Common myeloid progenitor, CD34-positive (primary cell): ENCODE measurements at regions not wholly inside any gene's neighbourhood (a gene's known extent, or its start where the extent isn't known, plus 50 kb on each side); places are given as distances from the start of the nearest gene placed in this dataset.

ENCODE experiments used
- CTCF ChIA-PET: fragments of 350-600 bp; sonication (Branson Sonifier 250); formaldehyde crosslinking; loops from one replicate; lab custom pipeline; 2021; ENCODE audit warnings: antibody characterized with exemption; lab: Charles Lee
- POLR2A ChIA-PET: fragments of 350-600 bp; sonication (Branson Sonifier 250); formaldehyde crosslinking; loops from one replicate; lab custom pipeline; 2021; ENCODE audit warnings: antibody characterized with exemption; lab: Charles Lee
- DNase-seq, 3 donors: peaks; one replicate each; pipeline versions ENCODE4 v3.0.0 to v3.0.0-alpha.2; 2013
- H3K27ac ChIP-seq, 2 experiments: 1 replicate in 1 of 2; 2 replicates in 1 of 2; pipeline ENCODE4 v1.7.0; 2013; ENCODE audit warnings: inconsistent platforms in 2 of 2, low read length in 2 of 2, mild to moderate bottlenecking in 2 of 2, low read depth in 1 of 2, moderate library complexity in 1 of 2; ENCODE audit not compliant: severe bottlenecking in 2 of 2, insufficient read depth in 1 of 2, poor library complexity in 1 of 2
- H3K27me3 ChIP-seq, 5 experiments: replicated peaks in 2 of 5; 1 replicate in 3 of 5; 2 replicates in 2 of 5; pipeline versions ENCODE4 v1.6.1 to v1.7.0; 2013; ENCODE audit warnings: low read length in 4 of 5, mild to moderate bottlenecking in 2 of 5, moderate library complexity in 2 of 5, inconsistent platforms in 1 of 5; ENCODE audit not compliant: insufficient read depth in 5 of 5, control insufficient read depth in 4 of 5
- H3K36me3 ChIP-seq, 4 experiments: 1 replicate in 2 of 4; 2 replicates in 2 of 4; pipeline versions ENCODE4 v1.6.1 to v1.7.0; 2013; ENCODE audit warnings: low read length in 3 of 4, control low read depth in 1 of 4, mild to moderate bottlenecking in 1 of 4; ENCODE audit not compliant: control insufficient read depth in 4 of 4, insufficient read depth in 4 of 4
- H3K4me1 ChIP-seq, 4 experiments: 1 replicate in 3 of 4; 2 replicates in 1 of 4; pipeline versions ENCODE4 v1.6.1 to v1.7.1; 2013; ENCODE audit warnings: low read length in 3 of 4, mild to moderate bottlenecking in 3 of 4, control low read depth in 1 of 4, inconsistent platforms in 1 of 4, moderate library complexity in 1 of 4; ENCODE audit not compliant: control insufficient read depth in 4 of 4, insufficient read depth in 4 of 4; ENCODE audit errors: control extremely low read depth in 1 of 4
- H3K4me3 ChIP-seq, 7 experiments: 1 replicate in 4 of 7; 2 replicates in 3 of 7; pipeline versions ENCODE4 v1.5.1 to v1.7.0; 2013; ENCODE audit warnings: mild to moderate bottlenecking in 7 of 7, low read length in 6 of 7, moderate library complexity in 6 of 7, inconsistent platforms in 2 of 7, low read depth in 2 of 7, control low read depth in 1 of 7; ENCODE audit not compliant: insufficient read depth in 4 of 7, control insufficient read depth in 1 of 7; ENCODE audit errors: extremely low read depth in 1 of 7
- H3K9me3 ChIP-seq, 5 experiments: 1 replicate in 4 of 5; 2 replicates in 1 of 5; pipeline versions ENCODE4 v1.6.1 to v1.7.1; 2013; ENCODE audit warnings: low read length in 4 of 5, mild to moderate bottlenecking in 2 of 5, inconsistent platforms in 1 of 5, low read depth in 1 of 5, moderate library complexity in 1 of 5; ENCODE audit not compliant: control insufficient read depth in 4 of 5, insufficient read depth in 2 of 5; ENCODE audit errors: control extremely low read depth in 1 of 5
- WGBS: methylation state at CpG from one replicate; pipeline ENCODE4 v1.1.5; 2013; ENCODE audit not compliant: insufficient coverage; 5-methylcytosine and 5-hydroxymethylcytosine counted together

DNA sequence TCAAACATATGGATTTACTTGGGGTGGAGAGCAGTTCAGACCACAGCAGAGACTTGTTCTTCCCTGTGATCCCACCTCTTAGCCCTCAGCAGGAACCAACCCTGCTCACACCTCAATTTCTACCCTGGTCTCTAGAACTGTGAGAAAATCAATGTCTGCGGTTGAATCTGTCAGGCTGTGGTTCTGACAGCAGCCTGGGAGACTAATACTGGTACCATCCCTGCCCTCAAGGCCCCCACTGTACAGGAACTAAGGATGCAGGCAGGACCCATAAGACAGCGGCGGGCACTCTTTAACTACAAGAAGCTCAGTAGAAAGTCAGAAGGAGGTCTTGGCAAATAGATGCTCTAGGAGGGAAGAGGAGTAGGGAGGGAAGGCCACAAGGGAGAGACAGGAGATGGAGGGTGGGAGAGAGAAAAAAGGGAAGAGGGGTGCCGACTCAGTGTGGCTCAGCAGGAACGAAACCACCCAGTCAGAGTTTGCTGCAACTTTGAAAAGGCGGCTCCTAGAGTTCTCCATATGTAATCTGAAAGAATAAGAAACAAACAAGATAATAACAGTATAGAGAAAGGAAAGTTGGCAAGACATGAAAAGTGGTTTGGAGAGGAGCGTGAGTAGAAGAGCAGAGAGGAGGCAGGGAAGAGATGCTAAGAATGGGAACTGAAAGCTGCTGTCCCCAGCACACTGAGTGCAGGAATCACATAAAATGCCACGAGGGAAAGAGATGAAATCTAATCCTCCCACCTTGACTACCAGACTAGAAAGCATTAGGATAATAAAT is 323.9 kb upstream of the ID2 start:
- H3K4me1 ChIP-seq, result no peaks in the 10 kb centered on the region
- ChIA-PET CTCF (no interaction called here), POLR2A (interaction anchor here (0.7 kb wide), 1 partner anchor 324 kb away, joined by 3 read pairs; the partner anchor contains the start of gene ID2)

DNA sequence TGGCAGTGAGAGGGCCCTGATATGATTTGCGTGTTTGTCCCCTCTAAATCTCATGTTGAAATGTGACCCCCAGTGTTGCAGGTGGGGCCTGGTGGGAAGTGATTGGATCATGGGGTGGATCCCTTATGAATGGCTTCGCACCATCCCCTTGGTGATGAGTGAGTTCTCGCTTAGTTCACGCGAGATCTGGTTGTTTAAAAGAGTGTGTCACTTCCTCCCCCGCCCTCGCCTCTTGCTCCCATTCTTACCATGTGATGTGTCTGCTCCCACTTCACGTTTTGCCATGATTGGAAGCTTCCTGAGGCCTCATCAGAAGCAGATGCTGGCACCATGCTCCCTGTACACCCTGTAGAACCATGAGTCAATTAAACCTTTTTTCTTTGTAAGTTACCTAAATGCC is 319.9 kb upstream of the ID2 start:
- peaks cover 0 to 5% (median 0%) of the 10 kb centered on the region in 4 experiments for H3K4me1 ChIP-seq
- H3K36me3 ChIP-seq, result no peaks in the 10 kb centered on the region
- 91% methylated on average over 8 of the region's 8 CpGs for WGBS
- no peak for DNase-seq
- CTCF ChIA-PET, result no interaction called here
- H3K4me3 ChIP-seq, result no peak overlapping the region
- no peaks in the 10 kb centered on the region for H3K27me3 ChIP-seq
- H3K27ac ChIP-seq, result no peak overlapping the region
- POLR2A ChIA-PET, result no interaction called here
- peaks cover 0 to under 1% (median 0%) of the 10 kb centered on the region in 5 experiments for H3K9me3 ChIP-seq

More for the DNA sequence above, 323.9 kb upstream of the ID2 start:
- no peak for DNase-seq
- H3K9me3 ChIP-seq, result peaks cover 0 to 2% (median 0%) of the 10 kb centered on the region in 5 experiments
- H3K4me3 ChIP-seq, result no peak overlapping the region
- 87% methylated on average over 5 of the region's 8 CpGs for WGBS
- H3K36me3 ChIP-seq, result no peaks in the 10 kb centered on the region
- no peaks in the 10 kb centered on the region for H3K27me3 ChIP-seq
- no peak overlapping the region for H3K27ac ChIP-seq

GRCh38 chr2:8363161-8363560 is 318.7 kb upstream of the ID2 start:
- ChIA-PET CTCF (no interaction called here), POLR2A (no interaction called here)
- Histone ChIP-seq H3K4me3 (no peak overlapping the region), H3K27me3 (no peaks in the 10 kb centered on the region), H3K27ac (no peak overlapping the region), H3K9me3 (no peaks in the 10 kb centered on the region), H3K36me3 (no peaks in the 10 kb centered on the region), H3K4me1 (peaks cover 0 to 5% (median 0%) of the 10 kb centered on the region in 4 experiments)
- DNase-seq, result no peak
- 94% methylated on average over 5 of the region's 6 CpGs for WGBS

- no CpG with 5 or more reads among the region's 1 CpG for WGBS
- Histone ChIP-seq H3K27ac (no peak overlapping the region), H3K27me3 (no peaks in the 10 kb centered on the region), H3K4me1 (peaks cover 0 to 5% (median 0%) of the 10 kb centered on the region in 4 experiments), H3K9me3 (no peaks in the 10 kb centered on the region), H3K36me3 (no peaks in the 10 kb centered on the region), H3K4me3 (no peak overlapping the region)
- ChIA-PET POLR2A (interaction anchor here (0.7 kb wide), 1 partner anchor 18 kb away, joined by 5 read pairs; no protein-coding TSS in a partner anchor), CTCF (no interaction called here)
- DNase-seq, result no peak
Observed at GRCh38 chr2:8364668-8365067, 317.2 kb upstream of the ID2 start.

GRCh38 chr2:8365331-8365910 is 316.4 kb upstream of the ID2 start:
- WGBS, result 98% methylated on average over 15 of the region's 16 CpGs
- no peak for DNase-seq
- no peaks in the 10 kb centered on the region for H3K36me3 ChIP-seq
- H3K4me1 ChIP-seq, result peaks cover 0 to 11% (median 2%) of the 10 kb centered on the region in 4 experiments
- H3K27me3 ChIP-seq, result no peaks in the 10 kb centered on the region
- no peak overlapping the region for H3K27ac ChIP-seq
- ChIA-PET POLR2A (no interaction called here), CTCF (interaction anchor here (0.7 kb wide), 1 partner anchor 230 kb away, joined by 3 read pairs; no protein-coding TSS in a partner anchor)
- H3K4me3 ChIP-seq, result no peak overlapping the region
- H3K9me3 ChIP-seq, result no peaks in the 10 kb centered on the region

GRCh38 chr2:8367833-8368232 is 314.0 kb upstream of the ID2 start:
- Histone ChIP-seq H3K4me3 (no peak overlapping the region), H3K27ac (no peak overlapping the region), H3K36me3 (no peaks in the 10 kb centered on the region), H3K4me1 (peaks cover 0 to 16% (median 4%) of the 10 kb centered on the region in 4 experiments), H3K27me3 (no peaks in the 10 kb centered on the region), H3K9me3 (peaks cover 0 to 2% (median 0%) of the 10 kb centered on the region in 5 experiments)
- ChIA-PET POLR2A (no interaction called here), CTCF (no interaction called here)
- no peak for DNase-seq
- 96% methylated on average over 3 of the region's 3 CpGs for WGBS

GRCh38 chr2:8368463-8368862 is 313.4 kb upstream of the ID2 start:
- Histone ChIP-seq H3K27ac (no peak overlapping the region), H3K4me3 (no peak overlapping the region), H3K4me1 (peaks cover 0 to 14% (median 4%) of the 10 kb centered on the region in 4 experiments), H3K27me3 (no peaks in the 10 kb centered on the region), H3K36me3 (no peaks in the 10 kb centered on the region), H3K9me3 (peaks cover 0 to 4% (median 2%) of the 10 kb centered on the region in 5 experiments)
- DNase-seq, result no peak
- CTCF ChIA-PET, result no interaction called here
- 100% methylated on average over 4 of the region's 6 CpGs for WGBS
- POLR2A ChIA-PET, result no interaction called here
